ENCODE measurements at regions not wholly inside any gene's neighbourhood (a gene's known extent, or its start where the extent isn't known, plus 50 kb on each side); places are given as distances from the start of the nearest gene placed in this dataset.

DNA sequence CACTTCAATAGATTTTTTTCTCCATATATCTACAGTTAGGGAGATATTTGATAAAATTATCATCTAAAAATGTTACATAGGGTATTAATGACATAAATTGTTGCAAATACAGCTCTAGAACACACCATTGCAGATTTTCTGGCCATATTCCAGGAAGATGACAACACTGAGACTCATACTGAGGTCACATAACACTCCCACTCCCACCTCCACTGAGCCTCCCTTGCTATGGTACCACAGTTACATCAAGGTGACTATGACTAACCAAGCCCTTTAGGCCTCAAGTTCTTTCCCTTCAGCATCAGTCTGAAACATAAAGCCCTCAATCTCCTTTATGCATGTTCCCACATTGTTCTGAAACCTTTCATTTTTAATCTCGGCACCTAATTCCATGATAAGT is 932.0 kb upstream of the IGFBP7 start:
- POLR2A ChIA-PET: interaction anchor here (0.6 kb wide), 1 partner anchor 30 kb away, joined by 3 read pairs; no protein-coding TSS in a partner anchor
- intact Hi-C loops (cut with micrococcal nuclease; ENCODE audit: unreplicated experiment): no loop called here

DNA sequence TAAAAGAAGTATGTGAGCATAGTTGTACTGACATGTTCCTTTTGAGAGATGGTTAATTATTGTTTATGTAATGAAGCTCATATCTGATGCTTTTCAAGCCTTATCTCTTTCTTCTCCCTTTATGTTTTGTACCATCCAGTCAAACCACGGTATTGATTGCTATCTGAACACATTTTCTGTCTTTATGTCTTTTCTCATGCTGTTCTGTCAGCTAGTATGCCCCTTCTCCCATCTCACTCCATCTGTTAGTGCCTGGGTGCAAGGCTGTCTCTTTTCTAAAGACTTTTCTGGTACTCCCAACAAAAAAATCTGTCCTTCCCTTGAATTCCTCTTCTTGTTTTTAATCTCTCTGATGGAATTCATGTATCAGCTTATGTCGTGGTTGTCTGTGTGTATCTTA is 883.8 kb upstream of the IGFBP7 start:
- no peaks in the 10 kb centered on the region for H3K4me1 ChIP-seq (ENCODE audit: insufficient read depth, low read length, poor library complexity, severe bottlenecking)
- ChIA-PET POLR2A (no interaction called here), CTCF (ENCODE audit: unreplicated experiment) (no interaction called here)
- no peak overlapping the region for H2AFZ ChIP-seq (ENCODE audit: low read length)
- H3K4me3 ChIP-seq (ENCODE audit: low read depth, low read length, poor library complexity, severe bottlenecking): no peak overlapping the region
- TF ChIP-seq, protein P1, sequence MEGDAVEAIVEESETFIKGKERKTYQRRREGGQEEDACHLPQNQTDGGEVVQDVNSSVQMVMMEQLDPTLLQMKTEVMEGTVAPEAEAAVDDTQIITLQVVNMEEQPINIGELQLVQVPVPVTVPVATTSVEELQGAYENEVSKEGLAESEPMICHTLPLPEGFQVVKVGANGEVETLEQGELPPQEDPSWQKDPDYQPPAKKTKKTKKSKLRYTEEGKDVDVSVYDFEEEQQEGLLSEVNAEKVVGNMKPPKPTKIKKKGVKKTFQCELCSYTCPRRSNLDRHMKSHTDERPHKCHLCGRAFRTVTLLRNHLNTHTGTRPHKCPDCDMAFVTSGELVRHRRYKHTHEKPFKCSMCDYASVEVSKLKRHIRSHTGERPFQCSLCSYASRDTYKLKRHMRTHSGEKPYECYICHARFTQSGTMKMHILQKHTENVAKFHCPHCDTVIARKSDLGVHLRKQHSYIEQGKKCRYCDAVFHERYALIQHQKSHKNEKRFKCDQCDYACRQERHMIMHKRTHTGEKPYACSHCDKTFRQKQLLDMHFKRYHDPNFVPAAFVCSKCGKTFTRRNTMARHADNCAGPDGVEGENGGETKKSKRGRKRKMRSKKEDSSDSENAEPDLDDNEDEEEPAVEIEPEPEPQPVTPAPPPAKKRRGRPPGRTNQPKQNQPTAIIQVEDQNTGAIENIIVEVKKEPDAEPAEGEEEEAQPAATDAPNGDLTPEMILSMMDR (conservative IDR thresholded peaks at IDR 0.05; ENCODE audit: low read length): no peak
- no peak for TF ChIP-seq EZH2phosphoT487 (IDR thresholded peaks at IDR 0.05; ENCODE audit: borderline replicate concordance, low read depth, low read length)
- H3K4me2 ChIP-seq (ENCODE audit: low read length): no peak overlapping the region
- intact Hi-C loops (cut with micrococcal nuclease; ENCODE audit: unreplicated experiment): no loop called here
- H3K79me2 ChIP-seq (ENCODE audit: insufficient read depth, low read depth, low read length): no peaks in the 10 kb centered on the region
- no peaks in the 10 kb centered on the region for H4K20me1 ChIP-seq (ENCODE audit: insufficient read depth, low read length)
- H3K9me3 ChIP-seq (ENCODE audit: low read length): no peaks in the 10 kb centered on the region
- no peaks in the 10 kb centered on the region for H3K9me2 ChIP-seq (ENCODE audit: insufficient read depth, low read length)
- DNase-seq (ENCODE audit: low spot score): no peak
- no peaks in the 10 kb centered on the region for H3K36me3 ChIP-seq (ENCODE audit: insufficient read depth, low read length)
- BruUV-seq (replicated peaks): no TSS peak
- H3K27ac ChIP-seq (ENCODE audit: low read depth, low read length, poor library complexity, severe bottlenecking): no peak overlapping the region

More for the DNA sequence above, 932.0 kb upstream of the IGFBP7 start:
- H3K79me2 ChIP-seq (ENCODE audit: insufficient read depth, low read depth, low read length): no peaks in the 10 kb centered on the region
- H3K36me3 ChIP-seq (ENCODE audit: insufficient read depth, low read length): no peaks in the 10 kb centered on the region
- H3K4me1 ChIP-seq (ENCODE audit: insufficient read depth, low read length, poor library complexity, severe bottlenecking): no peaks in the 10 kb centered on the region
- CTCF ChIA-PET (ENCODE audit: unreplicated experiment): no interaction called here
- TF ChIP-seq EZH2phosphoT487 (IDR thresholded peaks at IDR 0.05; ENCODE audit: borderline replicate concordance, low read depth, low read length): no peak
- TF ChIP-seq, protein P1 (conservative IDR thresholded peaks at IDR 0.05; ENCODE audit: low read length): no peak
- H3K4me2 ChIP-seq (ENCODE audit: low read length): no peak overlapping the region
- no peaks in the 10 kb centered on the region for H3K9me2 ChIP-seq (ENCODE audit: insufficient read depth, low read length)
- H4K20me1 ChIP-seq (ENCODE audit: insufficient read depth, low read length): no peaks in the 10 kb centered on the region
- H3K9me3 ChIP-seq (ENCODE audit: low read length): peaks cover 13% of the 10 kb centered on the region
- H3K4me3 ChIP-seq (ENCODE audit: low read depth, low read length, poor library complexity, severe bottlenecking): no peak overlapping the region
- no TSS peak for BruUV-seq (replicated peaks)
- H2AFZ ChIP-seq (ENCODE audit: low read length): no peak overlapping the region
- no peak overlapping the region for H3K27ac ChIP-seq (ENCODE audit: low read depth, low read length, poor library complexity, severe bottlenecking)
- no peak for DNase-seq (ENCODE audit: low spot score)

DNA sequence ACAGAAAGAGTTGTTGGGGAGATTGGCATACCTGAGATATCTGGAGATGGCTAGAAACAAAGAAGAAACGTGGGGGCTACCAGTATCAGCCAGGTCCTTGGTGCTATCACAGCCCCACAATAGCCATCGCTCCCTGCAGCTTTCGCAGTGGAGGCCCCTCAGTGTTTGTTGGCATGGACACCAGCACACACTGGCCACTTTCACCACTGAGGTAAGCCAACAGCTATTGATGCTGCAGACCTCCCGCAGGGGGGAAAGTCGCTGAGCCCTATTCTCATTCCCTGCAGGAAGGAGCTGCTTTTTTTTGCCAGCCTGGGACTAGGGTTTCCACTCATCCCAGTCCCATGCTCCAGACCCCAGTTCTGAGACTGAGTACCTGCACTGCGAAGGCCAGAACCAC is 879.2 kb upstream of the IGFBP7 start:
- Histone ChIP-seq H3K4me1 (ENCODE audit: insufficient read depth, low read length, poor library complexity, severe bottlenecking) (no peaks in the 10 kb centered on the region), H3K9me3 (ENCODE audit: low read length) (no peaks in the 10 kb centered on the region), H2AFZ (ENCODE audit: low read length) (no peak overlapping the region), H3K79me2 (ENCODE audit: insufficient read depth, low read depth, low read length) (no peaks in the 10 kb centered on the region), H3K9me2 (ENCODE audit: insufficient read depth, low read length) (no peaks in the 10 kb centered on the region), H3K4me2 (ENCODE audit: low read length) (no peak overlapping the region), H3K27ac (ENCODE audit: low read depth, low read length, poor library complexity, severe bottlenecking) (no peak overlapping the region), H4K20me1 (ENCODE audit: insufficient read depth, low read length) (no peaks in the 10 kb centered on the region), H3K4me3 (ENCODE audit: low read depth, low read length, poor library complexity, severe bottlenecking) (no peak overlapping the region), H3K36me3 (ENCODE audit: insufficient read depth, low read length) (no peaks in the 10 kb centered on the region)
- no peak for TF ChIP-seq EZH2phosphoT487 (IDR thresholded peaks at IDR 0.05; ENCODE audit: borderline replicate concordance, low read depth, low read length)
- TF ChIP-seq, protein P1 (conservative IDR thresholded peaks at IDR 0.05; ENCODE audit: low read length): no peak
- ChIA-PET POLR2A (no interaction called here), CTCF (ENCODE audit: unreplicated experiment) (no interaction called here)
- DNase-seq (ENCODE audit: low spot score): no peak
- intact Hi-C loops (cut with micrococcal nuclease; ENCODE audit: unreplicated experiment): no loop called here
- BruUV-seq (replicated peaks): no TSS peak
